KG1 (cell line): ENCODE measurements at regions not wholly inside any gene's neighbourhood (a gene's known extent, or its start where the extent isn't known, plus 50 kb on each side); places are given as distances from the start of the nearest gene placed in this dataset.

ENCODE experiments used
- DNase-seq: peaks from one replicate; lab custom pipeline; 2025; lab: John Stamatoyannopoulos, UW

GRCh38 chr4:182014164-182014563 lies 229.0 kb upstream of the TENM3 start:
- DNase-seq = no peak

- no peak for DNase-seq
Measured at GRCh38 chr4:182015014-182015413, 228.2 kb upstream of the TENM3 start.

GRCh38 chr4:182015893-182016292 lies 227.3 kb upstream of the TENM3 start:
- DNase-seq = no peak

GRCh38 chr4:182017038-182017437 lies 226.2 kb upstream of the TENM3 start:
- no peak for DNase-seq

- no peak for DNase-seq
Measured at GRCh38 chr4:182018691-182019090, 224.5 kb upstream of the TENM3 start.

- no peak for DNase-seq
Measured at GRCh38 chr4:182019148-182019652, 224.0 kb upstream of the TENM3 start.

- no peak for DNase-seq
Measured at GRCh38 chr4:182022909-182023308, 220.3 kb upstream of the TENM3 start.

GRCh38 chr4:182023469-182023868 lies 219.7 kb upstream of the TENM3 start:
- no peak for DNase-seq

GRCh38 chr4:182042945-182043344 lies 200.3 kb upstream of the TENM3 start:
- DNase-seq = no peak

GRCh38 chr4:182048871-182049270 lies 194.3 kb upstream of the TENM3 start:
- DNase-seq = no peak

- DNase-seq = no peak
Measured at GRCh38 chr4:182056866-182057265, 186.3 kb upstream of the TENM3 start.

GRCh38 chr4:182062458-182062857 lies 180.7 kb upstream of the TENM3 start:
- DNase-seq = no peak

GRCh38 chr4:182062936-182063335 lies 180.3 kb upstream of the TENM3 start:
- no peak for DNase-seq

GRCh38 chr4:182063651-182064050 lies 179.6 kb upstream of the TENM3 start:
- DNase-seq = no peak

GRCh38 chr4:182065255-182065654 lies 177.9 kb upstream of the TENM3 start:
- DNase-seq = no peak

- DNase-seq = no peak
Measured at GRCh38 chr4:182066037-182066436, 177.2 kb upstream of the TENM3 start.

GRCh38 chr4:182067828-182068227 lies 175.4 kb upstream of the TENM3 start:
- no peak for DNase-seq

- DNase-seq = no peak
Measured at GRCh38 chr4:182068920-182069319, 174.3 kb upstream of the TENM3 start.

GRCh38 chr4:182073278-182073677 lies 169.9 kb upstream of the TENM3 start:
- DNase-seq = no peak

- no peak for DNase-seq
Measured at GRCh38 chr4:182074139-182074538, 169.1 kb upstream of the TENM3 start.

- DNase-seq = no peak
Measured at GRCh38 chr4:182074810-182075209, 168.4 kb upstream of the TENM3 start.

GRCh38 chr4:182082910-182083309 lies 160.3 kb upstream of the TENM3 start:
- no peak for DNase-seq

GRCh38 chr4:182083671-182084410 lies 159.4 kb upstream of the TENM3 start:
- no peak for DNase-seq

GRCh38 chr4:182085051-182085480 lies 158.1 kb upstream of the TENM3 start:
- DNase-seq = no peak
